ENCODE measurements at regions not wholly inside any gene's neighbourhood (a gene's known extent, or its start where the extent isn't known, plus 50 kb on each side); places are given as distances from the start of the nearest gene placed in this dataset.
"Not testable (repeated sequence)": the region's sequence is repeated elsewhere in the genome, so short reads cannot be mapped to it uniquely, and the experiment has no call there.

GRCh38 chr10:121308020-121308419 lies 290.2 kb downstream of the FGFR2 start:
- no peak for DNase-seq

GRCh38 chr10:121309164-121309563 lies 289.1 kb downstream of the FGFR2 start:
- DNase-seq = no peak

GRCh38 chr10:121310151-121310711 lies 288.0 kb downstream of the FGFR2 start:
- no peak for DNase-seq

GRCh38 chr10:121311812-121312443 lies 286.3 kb downstream of the FGFR2 start:
- DNase-seq = no peak

GRCh38 chr10:121312587-121312986 lies 285.7 kb downstream of the FGFR2 start:
- DNase-seq = no peak

GRCh38 chr10:121313119-121313875 lies 284.9 kb downstream of the FGFR2 start:
- no peak for DNase-seq

- DNase-seq = no peak
These were observed 281.8 kb downstream of the FGFR2 start for GRCh38 chr10:121316432-121316831.

GRCh38 chr10:121317374-121317773 lies 280.9 kb downstream of the FGFR2 start:
- DNase-seq = no peak

- no peak for DNase-seq
These were observed 276.2 kb downstream of the FGFR2 start for GRCh38 chr10:121322046-121322445.

GRCh38 chr10:121322776-121323175 lies 275.5 kb downstream of the FGFR2 start:
- DNase-seq = no peak

GRCh38 chr10:121323443-121323842 lies 274.8 kb downstream of the FGFR2 start:
- DNase-seq = no peak

- no peak for DNase-seq
These were observed 273.5 kb downstream of the FGFR2 start for GRCh38 chr10:121324678-121325213.

GRCh38 chr10:121325490-121326231 lies 272.6 kb downstream of the FGFR2 start:
- DNase-seq = no peak

- no peak for DNase-seq
These were observed 271.3 kb downstream of the FGFR2 start for GRCh38 chr10:121326905-121327304.

GRCh38 chr10:121327727-121328126 lies 270.5 kb downstream of the FGFR2 start:
- no peak for DNase-seq

- not testable (repeated sequence) for DNase-seq
These were observed 268.6 kb downstream of the FGFR2 start for GRCh38 chr10:121329631-121330030.

- no peak for DNase-seq
These were observed 267.7 kb downstream of the FGFR2 start for GRCh38 chr10:121330563-121330962.

GRCh38 chr10:121332353-121332752 lies 265.9 kb downstream of the FGFR2 start:
- no peak for DNase-seq

- no peak for DNase-seq
These were observed 265.1 kb downstream of the FGFR2 start for GRCh38 chr10:121332829-121333765.

- DNase-seq = no peak
These were observed 262.8 kb downstream of the FGFR2 start for GRCh38 chr10:121335386-121335925.

GRCh38 chr10:121337427-121337826 lies 260.8 kb downstream of the FGFR2 start:
- no peak for DNase-seq
